HG03469 (cell line): ENCODE measurements at regions not wholly inside any gene's neighbourhood (a gene's known extent, or its start where the extent isn't known, plus 50 kb on each side); places are given as distances from the start of the nearest gene placed in this dataset.

Experiments
- ATAC-seq: cut with Tn5 transposase; IDR thresholded peaks from one replicate; pipeline ENCODE4 v1.9.1; 2021; ENCODE audit warnings: mild to moderate bottlenecking, moderate library complexity, moderate number of reproducible peaks; ENCODE audit not compliant: unreplicated experiment

DNA sequence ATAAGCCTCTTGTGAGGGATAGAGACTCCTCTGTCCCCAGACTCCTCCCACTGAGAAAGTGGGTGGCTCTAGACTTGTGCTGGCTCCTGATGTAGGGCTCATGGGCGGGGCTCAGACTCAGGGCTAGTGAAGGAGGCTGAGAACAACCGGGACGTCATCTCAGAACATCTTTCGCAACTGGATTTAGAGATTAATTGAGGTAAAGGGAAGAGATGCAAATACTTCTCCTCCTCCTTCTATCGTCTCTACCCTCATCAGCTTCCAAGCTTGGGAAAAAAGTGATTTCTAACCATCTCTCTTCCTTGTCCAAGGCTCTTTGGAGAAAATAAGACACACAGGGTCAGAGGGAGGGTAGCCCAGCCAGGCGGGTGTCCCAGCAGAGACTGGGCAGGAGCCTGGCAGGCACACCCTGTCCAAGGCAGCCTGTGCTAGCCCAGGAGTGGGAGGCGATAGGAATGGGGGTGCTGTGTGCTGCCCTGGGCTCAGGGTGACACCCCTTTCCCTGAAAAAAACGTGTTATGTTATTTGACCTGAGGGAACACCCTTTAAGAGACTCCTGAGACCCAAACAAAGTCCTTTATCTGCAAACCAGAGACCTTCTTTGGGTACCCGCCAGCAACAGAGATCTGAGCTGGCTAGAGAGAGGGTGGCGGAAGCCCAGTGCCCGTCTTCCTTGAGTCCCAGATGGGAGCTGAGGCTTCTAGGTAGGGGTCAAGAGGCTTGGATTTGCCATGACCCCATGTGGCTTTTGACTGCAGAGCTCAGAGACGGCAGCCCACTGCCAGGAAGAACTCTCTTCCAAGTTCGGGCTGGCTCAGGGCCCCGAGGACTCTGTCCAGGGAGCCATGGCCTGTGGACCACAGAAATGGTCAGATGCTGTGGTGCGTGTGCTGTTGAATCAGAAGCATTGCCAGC, 160.9 kb downstream of the ADAMTS15 start:
- ATAC-seq, result no peak

DNA sequence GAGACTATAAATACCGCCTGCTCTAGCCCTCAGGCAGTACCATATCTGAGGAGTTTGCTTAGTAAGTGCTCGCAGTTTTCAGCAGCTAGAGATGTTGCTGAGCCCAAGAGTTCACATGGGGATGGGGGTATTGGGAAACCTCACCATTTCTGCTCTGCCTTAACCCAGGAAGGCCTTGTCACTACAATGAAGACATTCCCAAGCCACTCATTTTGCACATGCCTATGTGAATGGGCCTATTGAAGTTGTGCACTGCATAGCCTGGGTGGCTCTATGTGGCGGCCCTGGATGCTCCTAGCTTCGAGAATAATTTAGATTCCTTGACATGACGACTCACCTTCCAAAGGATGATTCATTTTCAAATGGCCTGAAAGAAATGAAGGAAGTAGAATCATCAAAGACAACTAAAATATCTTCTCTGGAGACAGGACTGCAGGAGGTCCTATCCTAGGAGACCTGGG, 163.4 kb downstream of the ADAMTS15 start:
- ATAC-seq, result no peak

DNA sequence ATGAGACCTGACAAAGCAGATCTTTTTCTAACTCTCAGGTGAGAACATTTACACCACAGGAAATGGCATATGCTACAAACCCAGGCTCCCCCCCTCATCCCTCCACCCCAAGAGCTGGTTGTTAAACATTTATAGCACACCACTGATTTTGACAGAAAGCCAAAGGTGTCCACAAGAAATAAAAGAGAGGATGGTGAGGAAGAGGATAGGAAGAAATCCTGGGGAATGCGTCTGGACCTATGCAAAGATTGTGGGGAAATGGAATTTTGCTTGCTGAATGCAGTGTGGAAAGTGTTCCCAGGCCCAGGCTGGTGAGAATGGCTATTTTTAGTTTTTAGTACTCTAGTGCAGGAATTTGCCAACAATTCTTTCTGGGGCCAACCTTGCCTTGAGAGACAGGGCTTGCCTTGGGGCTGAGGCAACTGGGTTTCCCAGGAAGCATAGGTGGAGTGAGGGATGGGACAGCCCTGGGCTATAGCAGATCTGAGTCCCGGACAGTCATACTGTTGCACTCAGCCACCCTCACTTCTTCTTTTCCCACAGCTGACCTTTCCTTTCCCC, 163.9 kb downstream of the ADAMTS15 start:
- no peak for ATAC-seq

DNA sequence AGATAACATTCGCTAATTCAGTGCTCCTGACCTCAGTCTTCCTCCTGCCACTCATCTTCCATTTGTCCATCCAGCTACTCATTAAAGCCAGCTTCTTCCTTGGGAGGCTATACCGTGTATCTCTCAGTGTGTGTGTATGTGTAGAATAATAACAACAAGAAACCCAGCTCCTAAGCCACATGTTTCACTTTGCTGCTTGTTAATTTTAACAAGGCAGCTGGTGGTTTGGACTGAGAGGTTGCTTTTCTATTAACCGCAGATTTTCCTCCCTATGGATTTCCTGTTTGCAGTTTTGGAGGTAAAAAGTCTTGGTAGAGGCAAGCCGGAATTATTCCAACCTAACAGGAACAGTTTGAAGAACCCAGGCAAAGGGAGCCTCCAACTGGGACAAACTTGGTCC, 165.0 kb downstream of the ADAMTS15 start:
- no peak for ATAC-seq

- ATAC-seq, result no peak
Observed at GRCh38 chr11:130614591-130614990, 166.1 kb downstream of the ADAMTS15 start.

- no peak for ATAC-seq
Observed at GRCh38 chr11:130615561-130615960, 167.1 kb downstream of the ADAMTS15 start.

DNA sequence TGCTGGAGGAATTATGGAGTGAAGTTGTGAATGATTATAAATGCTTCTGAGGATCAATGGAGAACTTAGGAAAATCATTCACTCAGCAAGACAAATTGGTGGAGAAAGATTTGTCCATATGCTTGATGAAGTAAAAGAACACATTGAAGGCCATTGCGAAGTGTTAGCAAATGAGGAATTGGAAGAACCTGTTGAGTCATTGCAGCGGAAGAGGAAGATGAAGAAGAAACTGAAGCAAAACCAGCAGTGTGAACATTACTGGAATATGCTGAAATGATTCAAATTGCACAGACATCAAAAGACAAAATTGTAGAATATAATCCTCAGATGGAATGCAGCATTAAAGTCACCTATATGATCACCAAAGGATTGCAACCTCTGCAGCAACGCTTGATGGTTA, 168.1 kb downstream of the ADAMTS15 start:
- no peak for ATAC-seq

- no peak for ATAC-seq
Observed at GRCh38 chr11:130617001-130617400, 168.6 kb downstream of the ADAMTS15 start.

- no peak for ATAC-seq
Observed at GRCh38 chr11:130620548-130620947, 172.1 kb downstream of the ADAMTS15 start.

GRCh38 chr11:130622141-130622542, 173.7 kb downstream of the ADAMTS15 start:
- ATAC-seq, result no peak

DNA sequence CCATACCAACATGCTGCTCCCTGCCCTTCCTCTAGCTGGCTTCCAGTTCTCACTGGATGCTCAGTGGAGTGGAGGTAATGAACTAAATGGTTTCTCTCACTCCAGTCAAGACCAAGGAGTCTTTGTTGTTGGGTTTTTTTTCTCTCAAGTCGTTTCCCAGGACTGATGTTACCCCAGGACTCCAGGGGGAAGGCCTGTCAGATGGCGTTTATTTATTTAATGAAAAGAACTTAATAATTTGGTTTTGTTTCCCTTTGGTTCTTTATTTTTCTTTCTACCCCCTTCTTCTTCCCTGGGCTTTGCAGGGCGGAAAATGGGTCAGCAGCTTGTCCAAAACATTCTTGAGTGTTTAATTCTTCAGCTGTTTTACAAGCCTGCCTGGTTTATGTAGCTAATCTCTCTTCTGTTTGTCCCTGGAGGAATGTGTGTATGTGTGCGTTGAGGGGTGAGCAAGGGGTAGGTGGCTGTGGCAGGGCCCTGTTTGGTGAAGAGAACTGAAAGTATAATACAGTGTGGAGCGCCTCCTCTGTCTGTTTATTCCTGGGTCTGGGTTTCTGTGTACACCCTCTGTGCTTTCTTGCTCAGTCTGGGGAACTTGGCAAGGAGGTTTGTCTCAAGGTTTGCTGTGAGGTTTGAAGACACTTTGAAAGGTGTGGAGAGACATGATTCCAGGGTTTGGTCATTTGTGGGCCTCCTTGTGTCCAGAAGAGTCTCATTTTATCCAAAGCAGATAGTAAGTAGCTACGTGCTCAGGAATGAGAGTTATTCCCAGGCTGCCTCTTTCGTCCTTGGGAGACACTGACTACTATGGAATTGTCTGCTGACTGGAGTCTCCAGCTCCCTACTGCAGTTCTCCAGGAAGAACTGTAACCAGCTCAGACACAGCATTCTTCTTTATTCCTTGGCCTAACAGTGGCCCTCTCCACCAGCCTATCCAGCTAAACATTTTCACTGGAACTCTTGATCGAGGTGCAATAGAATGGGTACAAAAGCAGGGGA, 175.5 kb downstream of the ADAMTS15 start:
- ATAC-seq, result no peak

DNA sequence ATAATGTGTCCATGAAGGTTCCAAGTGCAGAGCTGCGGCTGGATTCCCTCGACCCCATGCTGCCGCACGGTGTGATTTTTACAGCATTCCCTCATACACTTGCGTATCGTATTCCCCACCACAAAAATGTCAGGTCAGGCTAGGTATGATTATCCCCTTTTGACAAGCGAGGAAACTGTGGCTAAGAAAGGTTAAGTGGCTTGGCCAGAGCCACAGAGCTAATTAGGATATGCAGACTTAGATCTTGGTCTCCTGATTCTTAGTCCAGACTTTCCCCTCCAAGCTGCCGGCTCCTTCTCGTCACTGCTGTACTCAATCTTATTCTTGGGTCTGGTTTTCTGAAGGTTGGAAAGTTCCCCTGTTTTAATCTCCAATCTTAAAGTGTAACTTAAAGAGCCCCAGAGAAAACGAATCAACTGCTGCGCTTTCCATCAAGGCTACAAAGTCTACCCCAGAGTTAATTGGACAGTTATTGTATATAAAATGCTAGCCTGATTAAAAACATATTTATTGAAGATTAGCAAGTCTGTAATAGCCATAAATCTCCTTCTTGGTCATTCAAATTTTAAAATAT, 176.6 kb downstream of the ADAMTS15 start:
- ATAC-seq, result no peak

GRCh38 chr11:130625578-130626306, 177.3 kb downstream of the ADAMTS15 start:
- ATAC-seq, result no peak

GRCh38 chr11:130629039-130629438, 180.6 kb downstream of the ADAMTS15 start:
- no peak for ATAC-seq

DNA sequence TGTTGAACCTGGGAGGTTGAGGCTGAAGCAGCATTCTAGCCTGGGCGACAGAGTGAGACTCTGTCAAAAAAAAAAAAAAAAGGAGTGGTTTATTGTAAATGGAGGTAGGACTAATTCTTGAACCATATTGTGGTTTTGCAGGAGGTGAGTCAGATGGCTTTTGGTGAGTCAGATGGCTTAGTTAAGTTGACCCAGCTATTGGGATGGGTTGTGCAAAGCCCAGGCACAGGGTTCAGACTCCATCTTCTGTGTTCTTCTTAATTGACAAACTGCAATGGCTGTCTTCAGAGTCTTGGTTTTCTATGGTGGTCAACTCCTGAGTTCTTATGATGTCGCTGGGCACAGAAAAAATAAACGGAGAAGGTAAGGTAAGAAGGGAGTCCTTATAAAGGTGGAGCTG, 182.7 kb downstream of the ADAMTS15 start:
- ATAC-seq, result no peak

- ATAC-seq, result no peak
Observed at GRCh38 chr11:130633466-130633865, 185.0 kb downstream of the ADAMTS15 start.

- no peak for ATAC-seq
Observed at GRCh38 chr11:130634186-130634585, 185.7 kb downstream of the ADAMTS15 start.

- no peak for ATAC-seq
Observed at GRCh38 chr11:130634961-130635473, 186.6 kb downstream of the ADAMTS15 start.

- no peak for ATAC-seq
Observed at GRCh38 chr11:130635937-130636630, 187.6 kb downstream of the ADAMTS15 start.
